Loucy (cell line): ENCODE measurements at regions not wholly inside any gene's neighbourhood (a gene's known extent, or its start where the extent isn't known, plus 50 kb on each side); places are given as distances from the start of the nearest gene placed in this dataset.

Experiments
- H2AFZ ChIP-seq: fragments of 200-600 bp; sonication (generic); 2 replicates; pipeline ENCODE4 v1.6.0; 2016; ENCODE audit warnings: antibody characterized with exemption, mild to moderate bottlenecking, low read length, moderate library complexity
- H3F3A ChIP-seq: fragments of 200-600 bp; 2 replicates; pipeline ENCODE4 v1.6.0; 2016; ENCODE audit warnings: antibody characterized with exemption, low read depth, mild to moderate bottlenecking
- H3K27me3 ChIP-seq: fragments of 200-600 bp; sonication (generic); 2 replicates; pipeline ENCODE4 v1.6.1; 2014; ENCODE audit warnings: low read length, mild to moderate bottlenecking; ENCODE audit not compliant: insufficient read depth, poor library complexity, severe bottlenecking
- H3K36me3 ChIP-seq: fragments of 200-600 bp; sonication (generic); 2 replicates; pipeline ENCODE4 v1.6.1; 2016; ENCODE audit warnings: low read length; ENCODE audit not compliant: insufficient read depth
- H3K4me1 ChIP-seq: fragments of 200-600 bp; sonication (generic); 2 replicates; pipeline ENCODE4 v1.5.1; 2014; ENCODE audit warnings: low read length, mild to moderate bottlenecking; ENCODE audit not compliant: insufficient read depth, poor library complexity, severe bottlenecking
- H3K4me2 ChIP-seq: fragments of 200-600 bp; sonication (generic); 2 replicates; pipeline ENCODE4 v1.6.0; 2014; ENCODE audit warnings: antibody characterized with exemption, low read length, low read depth, mild to moderate bottlenecking; ENCODE audit not compliant: poor library complexity, severe bottlenecking
- H3K4me3 ChIP-seq: fragments of 200-600 bp; sonication (generic); 2 replicates; pipeline ENCODE4 v1.5.1; 2014; ENCODE audit warnings: low read length, mild to moderate bottlenecking, mixed read lengths; ENCODE audit not compliant: poor library complexity, severe bottlenecking
- H3K79me2 ChIP-seq: fragments of 200-600 bp; sonication (generic); 2 replicates; pipeline ENCODE4 v1.6.1; 2014; ENCODE audit warnings: low read length; ENCODE audit not compliant: insufficient read depth
- H3K9ac ChIP-seq: fragments of 200-600 bp; sonication (generic); 2 replicates; pipeline ENCODE4 v1.6.0; 2014; ENCODE audit warnings: mild to moderate bottlenecking, low read depth, low read length, moderate library complexity; ENCODE audit not compliant: poor library complexity, severe bottlenecking
- H3K9me2 ChIP-seq: fragments of 200-600 bp; sonication (generic); replicated peaks from 2 replicates; pipeline ENCODE4 v1.6.1; 2016; ENCODE audit warnings: low read depth, low read length, mixed read lengths
- H3K9me3 ChIP-seq: fragments of 200-600 bp; sonication (generic); 2 replicates; pipeline ENCODE4 v1.6.1; 2014; ENCODE audit warnings: mild to moderate bottlenecking, antibody characterized with exemption, low read length, low read depth; ENCODE audit not compliant: insufficient read depth
- H4K20me1 ChIP-seq: fragments of 200-600 bp; sonication (generic); 2 replicates; pipeline ENCODE4 v1.6.0; 2014; ENCODE audit warnings: antibody characterized with exemption, low read length, mild to moderate bottlenecking; ENCODE audit not compliant: insufficient read depth, poor library complexity, severe bottlenecking
- EZH2phosphoT487 ChIP-seq: fragments of 200-600 bp; IDR thresholded peaks from 2 replicates; pipeline ENCODE4 v1.6.1; 2018; ENCODE audit warnings: antibody characterized with exemption, mild to moderate bottlenecking, moderate library complexity, borderline replicate concordance
- TF ChIP-seq, protein P1 (sequence below): fragments of 200-600 bp; sonication (generic); conservative IDR thresholded peaks from 2 replicates; pipeline ENCODE4 v1.5.1; 2014; ENCODE audit warnings: mild to moderate bottlenecking, antibody characterized with exemption, low read length

DNA sequence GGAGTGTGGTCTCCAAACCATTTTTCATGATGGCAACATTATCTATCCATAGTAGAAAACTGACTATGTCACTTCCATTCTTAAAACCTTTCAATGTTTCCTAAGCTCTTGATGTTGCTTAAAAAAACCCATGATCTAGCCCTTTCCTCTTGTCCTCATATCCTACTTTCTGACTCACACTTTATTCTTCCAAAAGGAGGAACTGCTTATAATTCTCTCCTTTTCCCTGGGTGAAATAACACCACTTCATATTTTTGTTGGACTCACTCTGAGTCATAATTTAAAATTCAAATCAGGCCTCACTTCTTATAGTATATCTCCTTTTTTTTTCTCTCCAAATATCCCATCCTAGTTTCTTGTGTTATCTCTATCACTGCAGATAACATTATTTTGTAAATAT is 513.9 kb downstream of the MAN2A1 start:
- Histone ChIP-seq H3K4me2 (no peak overlapping the region), H3K79me2 (no peaks in the 10 kb centered on the region)
- TF ChIP-seq, protein P1, sequence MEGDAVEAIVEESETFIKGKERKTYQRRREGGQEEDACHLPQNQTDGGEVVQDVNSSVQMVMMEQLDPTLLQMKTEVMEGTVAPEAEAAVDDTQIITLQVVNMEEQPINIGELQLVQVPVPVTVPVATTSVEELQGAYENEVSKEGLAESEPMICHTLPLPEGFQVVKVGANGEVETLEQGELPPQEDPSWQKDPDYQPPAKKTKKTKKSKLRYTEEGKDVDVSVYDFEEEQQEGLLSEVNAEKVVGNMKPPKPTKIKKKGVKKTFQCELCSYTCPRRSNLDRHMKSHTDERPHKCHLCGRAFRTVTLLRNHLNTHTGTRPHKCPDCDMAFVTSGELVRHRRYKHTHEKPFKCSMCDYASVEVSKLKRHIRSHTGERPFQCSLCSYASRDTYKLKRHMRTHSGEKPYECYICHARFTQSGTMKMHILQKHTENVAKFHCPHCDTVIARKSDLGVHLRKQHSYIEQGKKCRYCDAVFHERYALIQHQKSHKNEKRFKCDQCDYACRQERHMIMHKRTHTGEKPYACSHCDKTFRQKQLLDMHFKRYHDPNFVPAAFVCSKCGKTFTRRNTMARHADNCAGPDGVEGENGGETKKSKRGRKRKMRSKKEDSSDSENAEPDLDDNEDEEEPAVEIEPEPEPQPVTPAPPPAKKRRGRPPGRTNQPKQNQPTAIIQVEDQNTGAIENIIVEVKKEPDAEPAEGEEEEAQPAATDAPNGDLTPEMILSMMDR: no peak

GRCh38 chr5:110209401-110209800 is 517.1 kb downstream of the TMEM232 start:
- Histone ChIP-seq H3K27me3 (no peaks in the 10 kb centered on the region), H3F3A (no peaks in the 10 kb centered on the region), H3K9ac (no peak overlapping the region), H3K4me3 (no peak overlapping the region), H3K36me3 (no peaks in the 10 kb centered on the region), H2AFZ (no peak overlapping the region), H3K9me2 (no peaks in the 10 kb centered on the region), H3K79me2 (no peaks in the 10 kb centered on the region), H3K4me1 (no peaks in the 10 kb centered on the region), H4K20me1 (no peaks in the 10 kb centered on the region), H3K4me2 (no peak overlapping the region), H3K9me3 (no peaks in the 10 kb centered on the region)
- TF ChIP-seq, protein P1: no peak
- no peak for TF ChIP-seq EZH2phosphoT487

More for the DNA sequence above, 513.9 kb downstream of the MAN2A1 start:
- Histone ChIP-seq H3K27me3 (no peaks in the 10 kb centered on the region), H3K9ac (no peak overlapping the region), H3K9me2 (no peaks in the 10 kb centered on the region), H4K20me1 (no peaks in the 10 kb centered on the region), H3K36me3 (no peaks in the 10 kb centered on the region), H3K4me1 (no peaks in the 10 kb centered on the region), H3K9me3 (no peaks in the 10 kb centered on the region), H3F3A (no peaks in the 10 kb centered on the region), H3K4me3 (no peak overlapping the region), H2AFZ (no peak overlapping the region)

DNA sequence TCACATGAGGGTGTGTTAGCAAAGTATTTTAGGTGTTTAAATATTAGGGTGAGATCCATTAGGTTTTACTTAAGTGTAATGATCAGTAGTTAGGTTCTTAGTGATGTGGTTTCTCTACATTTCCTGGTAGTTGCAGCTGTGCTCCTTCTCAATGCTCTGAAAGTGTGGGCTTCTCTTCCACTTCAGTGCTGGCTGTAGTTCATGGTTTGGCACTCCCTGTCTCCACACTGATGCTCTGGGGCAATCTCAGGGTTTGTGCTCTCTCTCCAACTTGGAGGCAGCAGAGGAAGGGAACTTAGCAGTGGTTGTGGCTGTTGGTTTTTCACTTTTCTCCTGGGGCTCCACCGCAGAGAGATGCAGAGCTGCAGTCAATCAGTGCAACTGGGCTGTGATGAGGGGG is 507.5 kb downstream of the TMEM232 start:
- Histone ChIP-seq H3K27me3 (no peaks in the 10 kb centered on the region), H3K9ac (no peak overlapping the region), H3K4me2 (no peak overlapping the region), H3K9me3 (no peaks in the 10 kb centered on the region), H3K36me3 (no peaks in the 10 kb centered on the region), H3K9me2 (no peaks in the 10 kb centered on the region), H2AFZ (no peak overlapping the region), H3K4me3 (no peak overlapping the region), H3K79me2 (no peaks in the 10 kb centered on the region), H3K4me1 (peaks cover 3% of the 10 kb centered on the region), H4K20me1 (no peaks in the 10 kb centered on the region), H3F3A (no peaks in the 10 kb centered on the region)
- no peak for TF ChIP-seq EZH2phosphoT487
- TF ChIP-seq, protein P1: no peak
